ENCODE measurements at regions not wholly inside any gene's neighbourhood (a gene's known extent, or its start where the extent isn't known, plus 50 kb on each side); places are given as distances from the start of the nearest gene placed in this dataset.

- ChIA-PET CTCF (interaction anchor here (0.8 to 1.3 kb wide), 2 partner anchors 10 to 12 kb away, joined by 3 read pairs; no protein-coding TSS in a partner anchor), POLR2A (no interaction called here)
- DNase-seq (ENCODE audit: extremely low spot score), result no peak
- TF ChIP-seq, protein P1, sequence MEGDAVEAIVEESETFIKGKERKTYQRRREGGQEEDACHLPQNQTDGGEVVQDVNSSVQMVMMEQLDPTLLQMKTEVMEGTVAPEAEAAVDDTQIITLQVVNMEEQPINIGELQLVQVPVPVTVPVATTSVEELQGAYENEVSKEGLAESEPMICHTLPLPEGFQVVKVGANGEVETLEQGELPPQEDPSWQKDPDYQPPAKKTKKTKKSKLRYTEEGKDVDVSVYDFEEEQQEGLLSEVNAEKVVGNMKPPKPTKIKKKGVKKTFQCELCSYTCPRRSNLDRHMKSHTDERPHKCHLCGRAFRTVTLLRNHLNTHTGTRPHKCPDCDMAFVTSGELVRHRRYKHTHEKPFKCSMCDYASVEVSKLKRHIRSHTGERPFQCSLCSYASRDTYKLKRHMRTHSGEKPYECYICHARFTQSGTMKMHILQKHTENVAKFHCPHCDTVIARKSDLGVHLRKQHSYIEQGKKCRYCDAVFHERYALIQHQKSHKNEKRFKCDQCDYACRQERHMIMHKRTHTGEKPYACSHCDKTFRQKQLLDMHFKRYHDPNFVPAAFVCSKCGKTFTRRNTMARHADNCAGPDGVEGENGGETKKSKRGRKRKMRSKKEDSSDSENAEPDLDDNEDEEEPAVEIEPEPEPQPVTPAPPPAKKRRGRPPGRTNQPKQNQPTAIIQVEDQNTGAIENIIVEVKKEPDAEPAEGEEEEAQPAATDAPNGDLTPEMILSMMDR (IDR thresholded peaks at IDR 0.05; ENCODE audit: control extremely low read depth, extremely low read depth, low read depth, missing control alignments), result no peak
These were observed 1504.8 kb downstream of the C4orf33 start for GRCh38 chr4:130600706-130601105.

DNA sequence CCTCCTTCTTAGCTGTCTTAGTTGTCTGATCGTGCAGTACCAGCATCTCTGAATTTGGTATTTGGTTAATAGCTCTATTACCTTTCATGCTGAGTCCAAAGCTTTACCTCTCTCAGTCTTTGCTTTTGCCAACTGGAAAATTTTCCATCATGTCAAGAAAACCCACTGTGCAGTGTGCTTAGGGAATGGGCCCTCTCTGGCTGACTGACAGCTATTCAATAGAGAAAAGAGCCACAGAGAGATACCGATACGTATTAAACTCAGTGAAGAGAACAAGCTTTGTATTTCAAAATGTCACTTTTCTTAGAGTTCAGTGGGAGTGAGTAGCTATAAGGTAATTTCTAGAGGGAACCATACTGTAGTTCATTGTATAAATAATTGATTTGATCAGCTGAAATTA is 1507.1 kb downstream of the C4orf33 start:
- TF ChIP-seq, protein P1 (IDR thresholded peaks at IDR 0.05; ENCODE audit: control extremely low read depth, extremely low read depth, low read depth, missing control alignments), result no peak
- no peak for DNase-seq (ENCODE audit: extremely low spot score)
- ChIA-PET POLR2A (no interaction called here), CTCF (interaction anchor here (1.4 kb wide), 1 partner anchor 12 kb away, joined by 5 read pairs; no protein-coding TSS in a partner anchor)

DNA sequence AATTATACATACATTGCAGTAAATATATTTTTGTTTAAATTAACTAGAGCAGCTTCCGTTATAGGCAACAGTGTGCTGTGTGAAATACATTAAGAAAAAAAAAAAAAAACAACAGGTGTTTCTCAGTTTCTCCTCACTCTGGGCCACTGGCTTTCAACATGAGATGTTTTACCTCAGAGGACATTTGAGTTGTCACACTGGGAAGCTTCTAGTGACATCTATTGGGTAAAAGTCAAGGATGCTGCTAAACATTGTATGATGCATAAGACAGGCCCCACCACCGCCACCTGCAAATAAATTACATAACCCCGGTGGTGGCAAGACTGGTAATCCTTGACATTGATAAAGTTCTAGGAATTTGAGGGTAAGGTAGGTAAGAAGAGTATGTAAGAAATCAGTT is 1512.2 kb downstream of the C4orf33 start:
- TF ChIP-seq, protein P1 (IDR thresholded peaks at IDR 0.05; ENCODE audit: control extremely low read depth, extremely low read depth, low read depth, missing control alignments), result no peak
- ChIA-PET POLR2A (no interaction called here), CTCF (interaction anchor here (1.0 to 1.5 kb wide), 3 partner anchors 9 to 29 kb away, joined by 3 read pairs; no protein-coding TSS in a partner anchor)
- no peak for DNase-seq (ENCODE audit: extremely low spot score)

- CTCF ChIA-PET, result no interaction called here
- no peak for DNase-seq (ENCODE audit: extremely low spot score)
- POLR2A ChIA-PET, result no interaction called here
- TF ChIP-seq, protein P1 (IDR thresholded peaks at IDR 0.05; ENCODE audit: control extremely low read depth, extremely low read depth, low read depth, missing control alignments), result no peak
These were observed 1532.6 kb downstream of the C4orf33 start for GRCh38 chr4:130628531-130628930.

- TF ChIP-seq, protein P1 (IDR thresholded peaks at IDR 0.05; ENCODE audit: control extremely low read depth, extremely low read depth, low read depth, missing control alignments), result no peak
- ChIA-PET POLR2A (no interaction called here), CTCF (no interaction called here)
- no peak for DNase-seq (ENCODE audit: extremely low spot score)
These were observed 1537.0 kb downstream of the C4orf33 start for GRCh38 chr4:130632731-130633604.

DNA sequence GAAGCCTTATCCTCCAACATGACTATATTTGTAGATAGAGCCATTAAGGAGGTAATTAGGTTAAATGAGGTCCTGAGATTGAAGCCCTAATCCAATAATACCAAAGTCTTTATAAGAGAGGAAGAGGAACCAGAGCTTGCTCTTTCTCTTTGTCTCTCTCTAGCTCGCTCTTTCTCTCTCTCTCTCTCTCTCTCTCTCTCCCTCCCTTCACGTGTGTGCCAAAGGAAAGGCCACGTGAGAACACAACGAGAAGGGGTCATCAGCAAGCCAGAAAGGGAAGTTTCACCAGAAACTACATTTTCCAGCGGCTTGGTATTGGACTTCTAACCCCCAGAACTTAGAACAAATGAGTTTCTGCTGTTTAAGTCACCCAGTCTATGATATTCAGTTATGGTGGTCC is 1540.5 kb downstream of the C4orf33 start:
- ChIA-PET CTCF (interaction anchor here (0.6 to 1.9 kb wide), 3 partner anchors 9 to 29 kb away, joined by 3 to 5 read pairs (median 3); no protein-coding TSS in a partner anchor), POLR2A (no interaction called here)
- TF ChIP-seq, protein P1 (IDR thresholded peaks at IDR 0.05; ENCODE audit: control extremely low read depth, extremely low read depth, low read depth, missing control alignments), result no peak
- no peak for DNase-seq (ENCODE audit: extremely low spot score)

Measured in GM10248 (cell line).